NCI-H2029 treated with DMSO at 0.1 percent for 48 hours (cell line): ENCODE measurements at regions not wholly inside any gene's neighbourhood (a gene's known extent, or its start where the extent isn't known, plus 50 kb on each side); places are given as distances from the start of the nearest gene placed in this dataset.
"Not testable (repeated sequence)": the region's sequence is repeated elsewhere in the genome, so short reads cannot be mapped to it uniquely, and the experiment has no call there.

Experiments
- DNase-seq: peaks from one replicate; lab custom pipeline; 2025; lab: John Stamatoyannopoulos, UW

DNA sequence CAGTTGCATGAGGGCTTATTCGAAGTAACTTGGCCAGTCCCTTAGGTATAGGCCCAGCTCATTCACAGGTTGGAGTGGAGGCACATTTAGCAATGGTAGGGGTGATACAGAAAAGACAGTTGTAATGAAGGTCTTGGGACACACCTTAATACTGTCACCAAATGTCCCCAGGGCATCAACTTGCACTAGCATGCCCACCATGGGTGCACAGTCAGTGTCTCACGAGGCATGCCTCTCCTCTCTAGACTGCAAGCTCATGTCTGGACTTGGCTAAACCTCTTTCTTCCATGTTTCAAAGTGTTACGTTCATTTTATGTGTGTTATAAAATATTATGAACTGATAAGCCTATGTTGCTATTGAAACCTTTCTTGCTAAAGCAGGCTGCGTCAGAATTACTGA lies 124.0 kb upstream of the ECI2 start:
- no peak for DNase-seq

GRCh38 chr6:4258733-4259132 lies 123.4 kb upstream of the ECI2 start:
- no peak for DNase-seq

DNA sequence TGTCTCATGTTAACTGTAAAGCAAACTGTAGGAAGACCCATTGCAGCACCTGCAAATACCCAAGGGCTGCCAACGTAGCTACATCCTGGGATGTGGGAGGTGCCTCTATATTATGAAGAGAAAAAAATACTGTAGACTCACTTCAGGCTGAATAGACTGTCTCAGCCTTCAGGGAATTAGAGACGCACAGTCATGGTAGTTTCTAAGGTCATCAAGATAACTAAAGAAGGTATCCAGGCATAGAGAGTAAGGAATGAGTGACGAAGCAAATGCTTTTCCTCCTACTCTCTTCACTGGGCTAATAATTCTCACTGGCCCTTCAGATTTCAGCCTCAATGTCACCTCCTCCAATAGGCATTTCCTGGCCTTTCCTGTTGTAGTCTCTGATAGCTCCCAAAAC lies 121.6 kb upstream of the ECI2 start:
- DNase-seq = no peak

DNA sequence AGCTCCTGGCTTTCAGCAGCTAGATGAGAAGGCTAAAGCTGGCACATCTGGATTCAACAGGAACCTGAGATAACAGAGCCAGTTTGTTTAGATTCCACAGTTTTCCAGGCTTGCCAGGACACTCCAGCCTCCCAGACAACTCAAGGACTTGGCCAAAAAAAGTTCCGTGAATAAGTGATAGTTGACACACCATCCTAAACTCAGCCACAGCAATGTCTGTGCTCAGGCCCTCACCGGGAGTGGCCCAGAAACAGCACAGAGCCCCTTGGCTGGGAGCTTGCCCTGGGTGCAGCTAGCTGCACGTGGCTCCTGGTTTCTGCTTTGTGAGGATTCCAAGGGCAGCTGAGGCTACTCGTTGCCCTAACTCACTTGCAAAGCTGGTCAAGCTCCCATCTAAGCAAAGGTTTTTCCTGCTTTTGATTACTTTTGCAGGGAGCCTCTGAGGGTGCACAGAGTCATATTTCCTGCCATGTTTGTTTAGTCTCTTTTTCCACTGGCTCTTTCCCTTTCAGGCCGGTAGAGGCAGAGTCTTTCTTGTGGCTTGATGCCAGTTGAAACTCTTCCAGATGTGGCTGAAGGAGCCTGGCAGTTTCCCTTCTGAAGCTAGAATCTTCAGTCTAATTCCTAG lies 118.3 kb upstream of the ECI2 start:
- DNase-seq = peak; percentile 87

DNA sequence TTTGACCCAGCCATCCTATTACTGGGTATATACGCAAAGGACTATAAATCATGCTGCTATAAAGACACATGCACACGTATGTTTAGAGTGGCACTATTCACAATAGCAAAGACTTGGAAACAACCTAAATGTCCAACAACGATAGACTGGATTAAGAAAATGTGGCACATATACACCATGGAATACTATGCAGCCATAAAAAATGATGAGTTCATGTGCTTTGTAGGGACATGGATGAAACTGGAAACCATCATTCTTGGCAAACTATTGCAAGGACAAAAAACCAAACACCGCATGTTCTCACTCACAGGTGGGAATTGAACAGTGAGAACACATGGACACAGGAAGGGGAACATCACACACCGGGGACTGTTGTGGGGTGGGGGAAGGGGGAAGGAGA lies 117.1 kb upstream of the ECI2 start:
- not testable (repeated sequence) for DNase-seq

DNA sequence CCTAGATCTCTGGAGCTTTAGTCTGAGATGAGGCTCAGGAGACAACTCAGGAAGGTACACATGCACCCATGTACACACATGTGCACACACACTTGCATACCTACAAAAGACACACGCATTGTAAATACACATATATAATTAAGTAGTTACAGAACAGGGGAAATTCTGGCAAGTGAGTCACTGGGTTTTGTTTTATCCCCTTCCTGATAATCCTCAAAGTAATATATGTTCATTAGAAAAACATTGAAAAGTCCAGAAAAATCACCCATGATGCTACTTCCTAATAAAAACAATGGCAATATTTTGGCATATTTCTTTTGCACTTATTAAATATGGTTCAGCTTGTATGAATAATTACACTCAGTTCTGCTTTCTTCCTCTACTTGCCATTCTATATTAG lies 115.3 kb upstream of the ECI2 start:
- DNase-seq = no peak

GRCh38 chr6:4243832-4244231 lies 108.5 kb upstream of the ECI2 start:
- DNase-seq = not testable (repeated sequence)

GRCh38 chr6:4243237-4243636 lies 107.9 kb upstream of the ECI2 start:
- DNase-seq = no peak

- no peak for DNase-seq
These were observed 107.2 kb upstream of the ECI2 start for GRCh38 chr6:4242601-4243000.

- DNase-seq = no peak
These were observed 104.8 kb upstream of the ECI2 start for GRCh38 chr6:4240148-4240547.

- peak; percentile 32 for DNase-seq
These were observed 89.9 kb upstream of the ECI2 start for GRCh38 chr6:4225161-4225872.

DNA sequence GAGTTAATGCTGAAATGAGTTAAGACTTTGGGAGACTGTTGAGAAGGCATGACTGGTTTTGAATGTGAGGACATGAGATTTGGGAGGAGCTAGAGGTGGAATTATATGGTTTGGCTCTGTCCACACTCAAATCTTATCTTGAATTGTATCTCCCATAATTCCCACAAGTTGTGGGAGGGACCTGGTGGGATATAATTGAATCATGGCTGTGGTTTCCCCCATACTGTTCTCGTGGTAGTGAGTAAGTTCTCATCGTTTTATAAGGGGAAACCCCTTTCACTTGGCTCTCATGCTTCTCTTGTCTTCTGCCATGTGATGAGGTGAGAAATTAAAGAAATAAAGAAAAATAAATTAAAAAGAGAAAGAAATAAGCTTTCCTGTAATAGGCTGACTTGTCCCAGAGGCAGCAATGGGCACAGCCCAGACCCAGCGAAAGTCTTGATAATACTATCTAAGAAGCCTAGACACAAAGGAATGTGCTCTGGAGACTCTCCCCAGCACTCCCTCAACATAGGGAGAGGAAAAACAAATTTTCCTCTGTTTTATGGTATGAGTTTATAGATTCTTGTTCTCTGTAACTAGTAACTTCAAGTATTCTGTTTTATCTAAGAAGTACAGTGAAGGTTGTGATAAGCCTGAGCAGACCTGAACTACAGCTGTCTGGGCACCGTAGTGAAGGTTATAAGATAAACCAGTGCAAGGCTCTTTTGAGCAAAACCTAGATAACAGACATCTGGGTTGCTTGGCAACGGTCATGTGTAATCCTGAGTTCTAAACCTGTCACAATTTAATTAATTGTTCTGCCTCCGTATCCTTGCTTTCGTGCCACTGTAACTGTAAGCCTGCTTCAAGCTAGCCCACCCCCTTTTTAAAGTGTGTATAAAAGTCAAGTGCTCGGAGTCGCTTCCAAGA lies 88.9 kb upstream of the ECI2 start:
- DNase-seq = no peak

GRCh38 chr6:4220558-4220957 lies 85.2 kb upstream of the ECI2 start:
- DNase-seq = no peak

GRCh38 chr6:4218619-4219317 lies 83.4 kb upstream of the ECI2 start:
- not testable (repeated sequence) for DNase-seq

DNA sequence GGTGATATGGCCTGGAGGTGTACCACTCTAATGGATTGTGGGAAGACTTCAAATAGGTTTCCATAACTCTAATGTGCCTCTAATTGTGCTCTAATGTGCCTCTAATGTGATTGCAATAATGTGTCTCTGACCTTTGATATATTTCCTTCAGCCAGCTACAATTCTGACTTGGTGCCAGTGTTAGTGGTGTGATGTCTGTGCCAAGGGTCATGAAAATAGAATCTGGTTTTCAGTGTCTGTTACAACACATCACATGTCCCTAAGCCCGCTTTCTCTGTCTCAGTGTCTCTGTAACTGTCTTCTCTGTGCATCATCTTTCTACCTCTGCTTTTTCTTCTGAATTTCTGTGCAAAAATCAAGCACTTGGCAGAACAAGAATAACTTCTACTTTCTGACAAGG lies 77.2 kb upstream of the ECI2 start:
- DNase-seq = no peak

GRCh38 chr6:4210629-4211419 lies 75.4 kb upstream of the ECI2 start:
- no peak for DNase-seq

DNA sequence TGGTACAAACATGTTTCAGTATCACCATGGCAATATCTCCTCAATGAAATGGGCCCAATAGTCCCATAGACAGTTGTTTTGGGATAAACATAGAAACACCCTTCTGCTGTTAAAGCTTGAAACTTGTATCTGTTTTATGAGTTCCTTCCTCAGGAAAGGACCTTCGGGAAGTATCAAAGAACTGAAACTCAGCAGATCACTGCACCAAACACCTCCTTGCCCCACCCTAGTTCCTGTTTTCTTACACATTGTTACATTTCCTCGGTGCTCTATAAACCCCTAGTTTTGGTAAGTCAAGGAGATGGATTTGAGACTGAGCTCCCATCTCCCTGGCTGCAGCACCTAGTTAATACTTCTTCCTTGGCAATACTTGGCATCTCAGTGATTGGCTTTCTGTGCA lies 73.8 kb upstream of the ECI2 start:
- DNase-seq = no peak

- no peak for DNase-seq
These were observed 72.8 kb upstream of the ECI2 start for GRCh38 chr6:4208158-4208557.

DNA sequence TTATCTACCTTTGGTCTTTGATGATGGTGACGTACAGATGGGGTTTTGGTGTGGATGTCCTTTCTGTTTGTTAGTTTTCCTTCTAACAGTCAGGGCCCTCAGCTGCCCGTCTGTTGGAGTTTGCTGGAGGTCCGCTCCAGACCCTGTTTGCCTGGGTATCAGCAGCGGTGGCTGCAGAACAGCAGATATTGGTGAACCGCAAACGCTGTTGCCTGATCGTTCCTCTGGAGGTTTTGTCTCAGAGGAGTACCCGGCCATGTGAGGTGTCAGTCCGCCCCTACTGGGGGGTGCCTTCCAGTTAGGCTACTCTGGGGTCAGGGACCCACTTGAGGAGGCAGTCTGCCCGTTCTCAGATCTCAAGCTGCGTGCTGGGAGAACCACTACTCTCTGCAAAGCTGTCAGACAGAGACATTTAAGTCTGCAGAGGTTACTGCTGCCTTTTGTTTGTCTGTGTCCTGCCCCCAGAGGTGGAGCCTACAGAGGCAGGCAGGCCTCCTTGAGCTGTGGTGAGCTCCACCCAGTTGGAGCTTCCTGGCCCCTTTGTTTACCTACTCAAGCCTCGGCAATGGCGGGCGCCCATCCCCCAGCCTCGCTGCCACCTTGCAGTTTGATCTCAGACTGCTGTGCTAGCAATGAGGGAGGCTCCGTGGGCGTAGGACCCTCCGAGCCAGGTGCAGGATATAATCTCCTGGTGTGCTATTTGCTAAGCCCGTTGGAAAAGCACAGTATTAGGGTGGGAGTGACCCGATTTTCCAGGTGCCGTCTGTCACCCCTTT lies 68.5 kb upstream of the ECI2 start:
- not testable (repeated sequence) for DNase-seq

- DNase-seq = no peak
These were observed 57.3 kb upstream of the ECI2 start for GRCh38 chr6:4192627-4193026.

DNA sequence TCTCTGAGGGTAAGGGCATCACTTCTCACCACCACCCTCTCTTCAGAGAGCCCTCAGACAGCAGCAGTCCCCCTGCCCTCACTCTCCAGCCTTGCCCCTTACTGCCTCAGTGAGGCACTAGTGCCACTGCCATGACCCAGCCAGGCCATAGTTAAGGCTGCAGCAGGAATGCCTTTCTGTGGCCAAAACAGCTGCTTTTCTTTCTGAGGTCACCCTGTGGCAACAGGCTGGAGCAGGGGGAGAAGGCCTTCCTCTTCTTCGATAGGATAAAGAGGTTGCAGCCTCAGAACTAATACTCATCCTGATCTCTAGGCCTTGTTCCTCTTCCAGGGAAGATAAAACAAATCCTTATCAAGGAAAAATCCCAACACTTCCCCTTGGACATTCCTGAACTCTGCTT lies 56.8 kb upstream of the ECI2 start:
- DNase-seq = no peak
